ENCODE measurements at regions not wholly inside any gene's neighbourhood (a gene's known extent, or its start where the extent isn't known, plus 50 kb on each side); places are given as distances from the start of the nearest gene placed in this dataset.

DNA sequence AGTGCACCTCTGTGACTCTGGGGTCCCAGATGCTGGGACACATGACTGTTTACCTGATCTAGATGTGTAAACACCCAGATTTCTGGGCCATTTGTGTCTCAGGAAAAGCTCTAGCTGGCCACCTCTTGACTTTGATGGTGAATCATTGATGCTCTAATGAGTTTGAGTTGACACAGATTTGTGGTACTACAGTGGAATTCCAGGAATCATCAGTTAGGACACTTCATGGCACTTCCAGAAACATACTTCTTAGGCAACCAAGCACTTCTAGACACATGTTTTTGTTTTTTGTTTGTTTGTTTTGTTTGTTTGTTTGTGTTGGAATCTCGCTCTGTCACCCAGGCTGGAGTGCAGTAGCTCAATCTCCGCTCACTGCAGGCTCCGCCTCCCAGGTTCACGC lies 302.2 kb upstream of the ZMIZ1 start:
- no peak for DNase-seq

DNA sequence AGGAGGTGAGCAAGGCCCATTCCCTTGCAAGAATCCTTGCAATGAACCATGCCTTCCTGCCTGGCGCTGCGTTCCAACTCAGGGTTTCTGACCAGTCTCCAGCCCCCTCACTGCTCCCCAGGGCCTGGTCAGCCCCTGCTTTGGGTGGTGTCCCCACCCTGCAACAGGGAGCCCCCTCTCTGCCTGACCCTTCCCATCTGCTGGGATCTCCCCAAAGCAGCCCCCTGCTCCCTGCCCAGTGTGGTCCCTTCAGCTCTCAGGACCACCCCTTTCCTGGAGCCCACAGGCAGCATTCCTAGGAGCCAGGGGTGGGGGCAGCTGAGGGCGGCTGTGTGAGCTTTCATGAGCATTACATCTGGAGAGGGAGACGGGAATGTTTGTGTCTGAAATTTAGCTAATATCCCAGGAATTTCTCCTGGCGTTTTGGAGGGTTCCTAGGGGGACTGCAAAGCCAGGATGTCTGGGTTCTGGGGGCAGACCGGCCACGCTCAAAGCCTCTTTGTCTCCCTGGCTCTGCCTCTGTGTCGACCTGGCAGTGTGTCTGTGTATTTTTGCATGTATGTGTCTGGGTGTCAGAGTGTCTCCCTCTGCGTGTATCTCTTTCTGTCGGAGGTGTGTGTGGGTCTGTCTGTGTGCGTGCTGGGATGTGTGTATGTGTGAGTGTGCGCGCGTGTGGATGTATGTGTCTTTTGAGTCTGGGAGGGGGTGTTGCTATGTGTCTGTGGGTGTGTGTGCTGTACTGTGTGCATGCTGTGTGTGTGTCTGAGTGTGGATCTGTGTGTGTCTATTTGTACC lies 300.5 kb upstream of the ZMIZ1 start:
- no peak for DNase-seq

DNA sequence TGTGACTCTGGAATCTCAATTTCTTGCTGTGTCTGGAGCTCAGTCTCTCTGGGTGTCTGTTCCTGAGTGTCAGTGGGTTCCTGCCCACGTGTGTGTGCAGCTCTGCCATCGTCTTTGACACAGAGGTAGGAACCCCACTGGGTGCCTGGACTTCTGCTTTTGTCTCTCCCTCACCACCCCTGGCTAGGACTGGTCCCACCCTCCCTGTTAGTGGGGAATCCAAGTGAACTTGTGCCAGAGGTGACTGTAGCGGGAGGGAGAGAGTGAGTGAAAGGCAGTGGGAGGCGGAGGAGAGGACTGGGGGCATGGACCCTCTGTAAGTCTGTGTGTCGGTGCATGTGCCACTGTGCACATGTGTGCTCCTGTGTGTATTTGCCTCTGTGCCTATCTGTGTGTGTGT lies 299.9 kb upstream of the ZMIZ1 start:
- no peak for DNase-seq

DNA sequence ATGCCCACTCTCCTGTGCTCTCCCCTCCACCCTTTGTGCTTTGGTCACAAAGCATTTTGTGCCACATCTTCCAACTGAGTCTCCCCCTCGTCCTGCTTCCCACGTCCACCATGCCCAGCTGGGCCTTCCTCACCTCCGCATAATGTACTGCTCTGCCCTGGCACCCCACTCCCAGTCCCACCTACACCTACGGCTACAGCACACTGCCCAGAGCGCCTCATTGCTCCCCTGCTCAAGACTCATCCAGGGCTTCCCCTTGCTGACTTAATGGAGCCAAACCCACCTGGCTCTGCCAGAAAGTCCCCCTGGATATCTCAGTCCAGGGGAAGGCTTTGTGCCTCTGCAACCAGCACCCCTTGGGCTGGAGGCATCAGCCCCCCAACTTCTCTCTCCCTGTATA lies 299.2 kb upstream of the ZMIZ1 start:
- no peak for DNase-seq

DNA sequence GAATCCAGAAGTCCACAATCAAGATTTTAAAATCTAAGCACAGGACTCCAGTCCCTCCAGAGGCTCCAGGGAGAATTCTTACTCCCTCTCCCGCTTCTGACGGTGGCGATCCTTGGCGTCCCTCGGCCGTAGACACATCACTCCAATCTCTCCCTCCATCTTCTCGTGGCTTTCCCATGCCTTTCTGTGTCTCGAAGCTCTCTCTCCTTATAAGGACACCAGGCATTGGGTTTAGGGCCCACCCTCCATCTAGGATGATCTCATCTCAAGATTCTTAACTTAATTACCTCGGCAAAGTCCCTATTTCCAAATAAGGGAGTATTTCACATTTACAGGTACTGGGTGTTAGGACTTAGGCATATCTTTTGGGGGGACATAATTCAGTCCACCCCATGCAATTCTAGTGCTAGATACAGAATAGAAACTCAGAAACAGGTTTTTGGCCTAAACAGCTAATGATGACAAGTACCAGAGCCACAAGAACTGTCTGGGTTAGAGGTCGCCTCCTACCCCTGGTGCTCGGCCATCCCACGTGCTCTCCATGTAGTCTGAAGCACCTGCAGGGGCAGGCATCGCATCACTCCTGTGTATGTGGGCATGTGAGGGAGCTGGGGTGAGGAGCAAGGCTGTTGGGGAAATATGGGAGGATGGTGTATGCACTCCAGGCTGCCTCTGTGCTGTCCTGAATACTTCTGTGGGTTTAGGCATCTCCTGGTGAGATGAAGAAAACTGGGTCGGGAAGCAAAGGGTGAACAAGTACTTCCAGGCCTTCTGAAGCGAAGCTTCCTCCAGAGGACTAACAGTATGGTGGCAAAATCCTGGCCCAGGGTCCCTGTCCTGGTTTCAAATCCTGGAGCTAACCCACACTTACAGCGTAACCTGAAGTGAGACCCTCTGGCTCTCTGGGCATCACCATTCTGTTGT lies 298.3 kb upstream of the ZMIZ1 start:
- no peak for DNase-seq

DNA sequence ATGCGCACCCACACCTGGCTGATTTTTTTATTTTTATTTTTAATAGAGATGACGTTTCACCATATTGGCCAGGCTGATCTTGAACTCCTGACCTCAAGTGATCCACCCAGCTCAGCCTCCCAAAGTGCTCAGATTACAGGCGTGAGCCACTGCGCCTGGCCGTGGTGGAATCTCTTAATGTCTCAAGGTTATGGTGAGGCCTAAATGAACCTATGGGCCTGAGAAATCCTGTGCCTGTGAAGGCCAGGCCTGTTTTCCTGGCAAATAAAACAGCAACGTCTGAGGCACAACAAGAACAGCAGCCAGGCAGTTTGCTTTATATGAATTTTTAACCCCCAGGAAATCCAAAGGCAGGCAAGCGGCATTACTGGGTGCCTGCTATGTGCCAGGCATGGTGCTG lies 297.5 kb upstream of the ZMIZ1 start:
- DNase-seq: no peak

DNA sequence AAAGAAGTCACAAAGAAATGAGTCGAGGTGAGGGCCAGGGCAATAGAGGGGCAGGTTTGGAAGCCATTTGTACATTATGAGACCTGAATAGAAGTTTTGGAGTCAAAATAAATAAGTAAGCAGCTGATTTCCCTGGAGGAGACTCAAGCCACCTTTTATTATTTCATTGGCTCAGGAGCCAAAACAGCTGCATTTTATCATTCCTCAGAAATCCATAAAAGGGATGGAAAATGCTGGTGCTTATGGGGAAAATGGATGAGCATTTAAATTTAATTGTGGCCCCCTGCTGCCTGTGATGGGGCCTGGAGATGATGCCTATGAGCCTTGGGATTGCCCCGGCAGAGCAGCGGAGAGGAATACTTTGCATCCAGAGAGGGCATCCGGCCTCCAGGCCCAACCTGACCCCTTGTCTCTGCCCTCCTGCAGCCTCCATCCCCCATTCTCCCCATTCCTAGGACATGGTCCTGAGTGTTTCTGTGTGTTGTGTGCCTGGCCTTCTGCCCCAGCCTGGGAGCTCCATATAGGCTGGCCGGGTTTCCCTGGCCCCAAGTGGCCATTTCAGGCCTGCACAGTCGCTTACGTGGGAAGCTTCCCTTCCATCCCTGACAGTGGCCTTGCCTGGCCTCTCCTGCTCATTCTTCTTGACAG lies 296.8 kb upstream of the ZMIZ1 start:
- DNase-seq: no peak

DNA sequence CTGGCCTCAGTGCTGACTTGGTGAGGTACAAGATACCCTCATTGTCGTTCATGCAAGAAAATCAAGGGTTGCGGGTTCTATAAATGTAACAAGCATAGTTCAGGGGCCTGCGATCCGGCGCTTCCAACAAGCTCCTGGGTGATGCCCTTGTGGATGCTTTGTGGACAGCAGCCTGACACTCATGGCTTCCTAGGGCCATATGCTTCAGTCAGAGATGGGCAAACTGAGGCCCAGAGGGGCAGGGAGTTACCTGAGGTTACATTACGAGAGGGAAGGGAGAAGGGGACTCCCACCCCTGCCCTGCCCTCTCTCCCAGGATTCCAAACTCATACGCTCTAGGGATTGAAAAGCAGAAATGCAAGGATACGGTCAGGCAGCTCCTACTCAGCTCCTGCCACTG lies 296.3 kb upstream of the ZMIZ1 start:
- DNase-seq: no peak

DNA sequence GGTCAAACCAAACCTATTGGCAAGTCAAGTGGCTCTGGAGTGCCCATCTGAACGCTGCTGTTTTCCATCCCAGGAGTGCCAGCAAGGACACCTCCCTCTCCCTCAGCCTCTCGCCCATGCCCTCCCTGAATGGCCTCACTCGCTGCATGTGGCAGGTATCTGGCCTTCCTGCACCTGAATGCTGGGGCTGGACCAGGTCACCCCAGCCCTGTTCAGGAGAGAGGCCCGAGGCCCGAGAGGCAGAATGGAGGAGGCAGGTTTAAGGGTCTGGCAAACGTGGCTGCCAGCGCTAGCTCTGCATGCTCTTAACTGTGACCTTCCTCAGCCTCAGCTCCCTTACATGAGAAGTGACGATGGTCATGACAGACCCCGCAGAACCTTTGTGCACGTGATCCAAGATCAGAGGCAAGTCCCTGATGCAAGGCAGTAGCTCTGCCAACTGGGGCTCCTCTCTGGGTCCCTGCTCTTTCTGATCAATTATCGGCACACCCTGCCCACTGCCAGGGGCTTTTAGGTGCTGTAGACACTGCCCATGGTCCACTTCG lies 295.7 kb upstream of the ZMIZ1 start:
- no peak for DNase-seq

DNA sequence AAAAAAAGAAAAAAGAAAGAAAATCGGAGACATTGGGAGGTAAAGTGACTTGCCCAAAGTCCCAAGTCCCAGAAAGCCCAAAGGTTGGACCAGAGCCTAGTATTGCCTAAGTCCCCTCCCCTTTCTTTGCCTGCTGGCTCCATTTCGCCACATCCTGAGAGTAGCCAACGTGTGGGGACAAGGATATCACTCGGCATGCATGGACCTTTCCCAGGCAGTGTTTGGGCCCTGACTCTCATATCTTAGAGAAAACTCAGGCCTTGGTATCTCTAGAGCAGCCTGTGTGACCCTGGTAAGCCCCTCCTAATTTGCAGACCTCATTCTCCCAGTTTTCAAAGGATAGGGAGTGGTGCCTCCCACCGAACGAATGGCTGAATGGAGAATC lies 294.2 kb upstream of the ZMIZ1 start:
- DNase-seq: no peak

DNA sequence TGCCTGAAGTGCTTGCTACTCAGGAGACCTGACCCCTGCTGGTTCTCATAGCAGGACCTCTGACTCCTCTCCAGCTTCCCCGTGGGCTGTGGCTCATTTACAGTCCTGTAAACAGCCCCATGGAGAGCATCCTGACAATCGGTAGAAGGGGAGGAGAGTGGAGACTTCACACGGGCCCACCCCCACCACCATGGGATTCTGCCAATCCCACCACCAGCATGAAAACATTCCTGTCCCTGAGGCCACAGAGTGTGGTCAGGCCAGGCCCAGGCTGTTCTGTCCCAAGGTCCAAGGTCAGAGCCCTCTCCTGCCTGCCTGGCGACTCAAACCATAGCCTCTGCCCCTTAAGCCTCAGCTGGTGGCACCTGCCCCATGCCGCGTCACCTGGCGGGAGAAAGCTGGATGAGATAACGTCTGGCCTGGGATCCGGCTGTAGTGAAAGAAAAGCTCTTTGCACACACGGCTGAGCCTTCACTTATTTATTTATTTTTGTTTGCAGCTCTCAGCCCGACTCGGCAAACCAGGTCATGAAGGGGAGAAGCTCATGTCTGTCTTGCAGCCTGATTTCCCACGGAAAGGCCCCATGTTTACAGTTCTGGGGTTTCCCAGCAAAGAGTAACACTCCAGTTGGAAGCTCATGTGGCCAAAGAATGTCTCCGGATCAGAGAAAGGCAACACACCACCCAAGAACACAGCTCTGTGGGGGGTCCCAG lies 293.6 kb upstream of the ZMIZ1 start:
- no peak for DNase-seq

DNA sequence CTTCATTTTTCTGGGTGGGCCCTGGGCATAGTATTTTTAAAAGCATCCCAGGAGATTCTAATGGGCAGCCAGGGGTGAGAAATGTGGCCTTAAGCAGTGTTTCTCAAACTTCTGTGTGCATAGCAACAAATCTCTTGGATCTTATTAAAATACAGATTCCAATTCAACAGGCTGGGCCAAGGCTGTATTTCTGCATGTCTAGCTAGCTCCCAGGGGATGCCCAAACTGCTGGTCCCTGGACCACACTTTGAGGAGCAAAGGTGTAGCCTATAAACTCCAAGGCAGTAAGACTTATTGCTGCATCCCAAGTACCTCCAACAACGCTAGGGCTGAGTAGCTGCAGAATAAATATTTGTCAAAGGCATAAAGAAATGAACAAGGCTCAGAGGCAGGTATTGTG lies 292.9 kb upstream of the ZMIZ1 start:
- no peak for DNase-seq

DNA sequence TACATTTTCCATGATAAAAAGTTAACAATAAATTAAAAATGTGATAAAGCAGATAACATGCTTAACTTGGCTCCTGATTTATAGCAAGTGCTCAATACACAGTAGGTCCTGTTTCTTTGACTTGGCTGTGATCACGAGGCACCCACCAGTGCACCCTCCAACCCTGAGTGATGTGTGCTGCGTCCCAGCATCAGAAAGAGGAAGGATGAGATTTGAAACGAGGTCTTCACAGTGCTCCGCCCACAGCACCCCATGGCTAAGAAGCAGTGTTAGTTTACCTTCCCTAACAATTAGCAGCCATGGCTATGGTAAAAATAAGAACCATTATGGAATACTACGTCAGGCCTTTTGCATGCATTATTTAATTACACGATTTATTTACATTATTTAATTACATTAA lies 292.0 kb upstream of the ZMIZ1 start:
- DNase-seq: no peak

DNA sequence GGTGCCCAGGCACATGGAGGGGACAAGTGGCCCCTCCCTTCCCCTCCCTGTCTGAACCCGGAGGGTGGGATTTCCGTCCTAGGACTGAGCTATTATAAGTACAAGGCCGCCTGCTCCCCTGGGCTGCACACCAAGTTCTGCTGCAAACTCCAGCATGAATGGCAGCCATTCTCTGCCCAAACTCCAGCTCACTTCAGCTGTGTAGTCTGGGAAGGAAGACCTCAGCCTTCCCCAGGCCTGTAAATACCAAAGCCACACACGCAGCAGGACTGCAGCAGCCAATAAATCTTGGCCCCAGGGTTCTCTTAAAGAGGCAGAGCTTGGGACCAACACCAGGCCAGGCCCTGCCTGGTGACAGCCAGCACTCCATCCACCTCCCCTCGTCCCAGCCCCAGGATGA lies 291.3 kb upstream of the ZMIZ1 start:
- no peak for DNase-seq

DNA sequence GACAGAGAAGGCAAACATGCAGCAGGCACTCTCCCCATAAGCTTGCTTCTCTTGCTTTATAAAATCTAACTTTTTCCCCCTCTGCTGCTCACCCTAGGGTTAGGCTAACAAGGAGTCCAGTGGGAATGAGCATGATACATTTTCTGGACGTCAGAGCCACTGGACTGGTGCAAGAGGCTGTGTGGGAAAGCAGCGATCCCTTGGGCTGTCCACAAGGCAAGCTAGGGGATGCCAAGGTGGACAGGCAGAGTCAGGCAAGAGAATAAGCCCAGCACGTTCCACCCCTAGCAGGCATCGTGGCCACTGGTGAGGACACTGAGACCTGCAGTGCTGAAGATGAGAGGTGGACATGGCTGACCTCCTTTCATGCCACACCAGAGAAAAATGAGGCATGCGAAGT lies 290.9 kb upstream of the ZMIZ1 start:
- no peak for DNase-seq

DNA sequence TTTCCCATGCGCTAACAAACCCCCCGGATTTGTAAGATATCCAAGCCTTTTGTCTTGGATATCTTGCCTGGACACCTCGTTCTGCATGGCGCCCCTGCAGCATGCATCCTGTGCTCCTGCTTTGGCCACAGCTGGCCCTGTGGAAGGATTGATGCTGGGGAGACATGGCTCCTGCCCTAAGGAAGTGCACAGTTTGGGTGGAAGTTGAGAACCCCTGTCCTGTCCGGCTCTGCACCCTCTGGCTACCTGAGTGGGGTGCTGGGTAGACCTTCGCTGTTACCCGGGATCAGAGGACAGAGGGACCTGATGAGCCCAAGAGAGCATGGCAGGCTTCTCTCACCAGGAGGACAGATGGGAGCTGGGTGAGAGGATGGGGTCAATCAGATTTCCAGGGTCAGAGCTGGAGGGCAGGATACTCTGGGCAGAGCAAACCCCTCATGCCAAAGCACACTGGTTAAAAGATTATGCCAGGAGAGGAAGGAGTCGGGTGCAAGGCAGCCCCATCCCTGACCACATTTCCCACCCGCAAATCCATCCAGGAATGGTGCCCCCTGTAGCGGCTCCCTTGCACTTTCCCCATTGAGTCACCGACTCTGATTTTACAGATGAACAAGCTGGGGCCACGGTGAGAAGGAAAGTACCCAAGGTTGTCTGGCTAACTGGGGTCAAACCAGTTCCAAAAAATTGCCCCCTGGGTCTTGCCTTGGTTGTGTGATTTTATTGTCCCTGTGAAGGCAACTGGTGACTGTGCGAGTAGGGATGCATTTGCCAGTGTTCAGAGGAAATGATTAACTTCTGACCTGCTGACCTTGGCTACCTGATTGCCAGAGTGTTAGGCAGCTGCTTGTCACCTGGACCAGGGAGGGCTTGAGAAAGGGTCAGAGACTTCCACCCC lies 290.1 kb upstream of the ZMIZ1 start:
- no peak for DNase-seq

DNA sequence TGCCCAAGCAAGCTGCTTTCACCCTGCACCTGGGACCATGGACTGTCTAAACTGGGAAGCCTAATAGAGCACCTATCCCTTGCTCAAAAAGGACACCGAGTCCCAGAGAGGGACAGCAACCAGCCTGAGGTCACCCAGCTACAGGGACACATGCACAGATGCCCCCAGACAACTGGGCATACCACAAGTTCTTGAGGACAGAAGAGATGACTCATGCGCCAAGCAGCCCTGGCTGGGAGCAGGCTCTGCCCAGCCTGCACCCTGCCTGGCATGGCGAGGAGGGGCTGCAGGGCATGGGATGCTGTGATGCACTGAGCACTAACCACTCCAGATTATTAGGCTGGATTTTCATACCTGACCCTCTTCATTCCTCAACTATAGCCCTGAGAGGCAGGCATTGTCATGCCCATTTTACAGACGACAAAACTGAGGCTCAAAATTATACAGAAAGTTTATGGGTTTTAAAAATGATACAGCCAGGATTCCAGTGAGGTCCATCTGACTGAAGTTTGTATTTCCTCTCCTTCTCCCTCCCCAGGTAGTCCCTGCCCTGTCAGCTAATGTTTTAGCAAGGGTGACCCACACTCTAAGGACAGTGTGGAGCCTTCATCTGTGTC lies 289.3 kb upstream of the ZMIZ1 start:
- DNase-seq: no peak

DNA sequence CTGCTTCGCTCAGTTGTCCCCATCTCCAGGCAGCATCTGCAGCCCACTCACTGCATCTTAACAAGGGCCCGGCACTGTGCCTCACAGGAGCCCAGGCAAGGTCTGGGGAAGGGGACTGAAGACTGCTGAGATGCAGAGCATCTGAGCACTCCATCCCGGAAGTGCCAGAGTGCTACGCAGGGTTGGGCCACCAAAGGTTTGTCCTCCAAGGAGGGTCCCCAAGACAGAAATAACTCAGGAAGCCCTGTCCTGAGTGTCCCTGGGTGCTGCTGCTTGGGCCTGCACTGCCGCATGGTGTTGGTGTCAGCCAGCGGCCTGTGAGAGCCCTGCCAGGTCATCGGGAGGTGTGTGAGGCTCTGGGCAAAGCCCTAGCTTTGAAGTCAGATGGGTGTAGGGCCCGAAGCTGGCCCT lies 288.2 kb upstream of the ZMIZ1 start:
- DNase-seq: no peak

DNA sequence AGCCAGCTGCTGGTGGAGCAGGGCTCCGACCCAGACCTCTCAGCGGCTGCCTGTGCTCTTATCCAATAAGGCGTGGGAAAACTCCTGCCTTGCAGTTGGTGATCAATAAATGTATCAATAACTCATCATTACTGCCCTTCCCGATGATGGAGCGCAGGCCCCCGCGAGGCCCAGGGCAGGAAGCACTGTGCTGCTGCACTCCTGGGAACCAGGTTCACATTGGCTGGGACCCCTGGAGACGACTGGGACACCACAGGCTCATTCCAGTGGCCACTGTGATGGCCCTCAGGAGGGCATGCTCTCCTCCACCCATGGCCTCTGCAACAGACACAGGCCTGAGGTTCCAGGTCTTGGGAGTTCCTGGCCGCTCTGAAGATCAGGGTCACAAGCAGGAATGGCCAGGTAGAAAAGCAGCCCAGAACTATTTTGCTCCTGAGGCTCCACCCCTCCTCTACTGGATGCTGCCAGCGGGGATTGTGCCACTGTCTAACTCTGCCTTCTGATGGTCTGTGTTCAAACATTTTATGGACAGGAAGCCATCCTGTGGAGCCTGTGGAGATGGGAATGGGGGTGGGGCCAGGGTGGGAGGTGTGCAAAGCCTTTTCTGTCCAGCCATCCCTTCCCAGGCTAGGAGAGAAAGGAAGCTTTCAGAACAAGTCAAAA lies 287.4 kb upstream of the ZMIZ1 start:
- no peak for DNase-seq

DNA sequence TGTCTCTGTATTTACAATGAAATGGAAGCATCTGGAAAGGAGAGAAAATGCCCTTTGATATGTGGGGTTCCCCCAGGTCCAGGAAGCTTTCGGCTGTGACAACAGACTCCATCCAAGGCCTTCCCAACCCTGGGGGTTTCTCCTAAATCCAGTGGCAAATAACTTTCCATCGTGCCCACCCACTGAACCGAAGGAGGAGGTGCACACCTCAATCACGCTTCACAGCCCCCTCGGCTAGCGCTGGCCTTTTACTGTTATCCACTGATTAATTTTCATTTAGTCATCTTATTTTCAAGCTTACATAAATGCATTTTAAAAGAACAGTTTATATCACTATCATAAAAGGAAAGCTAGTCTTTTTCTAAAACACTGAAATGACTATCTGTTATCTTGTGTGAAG lies 286.8 kb upstream of the ZMIZ1 start:
- no peak for DNase-seq

DNA sequence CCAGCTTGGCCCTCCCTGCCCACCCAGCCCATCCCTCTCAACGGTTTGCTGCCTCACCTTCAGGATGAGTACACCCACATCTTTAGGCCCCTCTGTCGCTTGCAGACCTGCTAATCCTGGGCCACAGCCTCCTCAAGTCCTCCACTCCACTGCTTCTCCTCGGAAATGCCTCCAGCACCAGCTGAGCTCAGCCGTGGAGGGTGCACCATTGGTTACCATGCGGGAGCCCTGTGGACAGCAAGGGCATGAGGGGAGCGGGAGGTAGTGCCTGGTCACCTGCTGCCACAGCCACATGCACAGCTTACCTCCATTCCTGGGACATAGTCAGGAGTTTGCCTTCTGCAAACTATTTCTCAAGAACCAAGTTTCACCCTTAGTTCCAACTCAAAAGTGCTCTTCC lies 286.3 kb upstream of the ZMIZ1 start:
- no peak for DNase-seq
